Activated naive CD8-positive, alpha-beta T cell treated with anti-CD3 and anti-CD28 coated beads for 36 hours (primary cell): ENCODE measurements at regions not wholly inside any gene's neighbourhood (a gene's known extent, or its start where the extent isn't known, plus 50 kb on each side); places are given as distances from the start of the nearest gene placed in this dataset.
"Not testable (repeated sequence)": the region's sequence is repeated elsewhere in the genome, so short reads cannot be mapped to it uniquely, and the experiment has no call there.

ENCODE experiments used
- DNase-seq: peaks from one replicate; pipeline ENCODE4 v3.0.0; 2021
- H3K27ac Mint-ChIP-seq: one replicate; pipeline ENCODE4 v1.8.0; 2022; ENCODE audit warnings: mild to moderate bottlenecking, moderate library complexity, mixed read lengths
- H3K27me3 Mint-ChIP-seq: one replicate; pipeline ENCODE4 v1.8.0; 2022; ENCODE audit warnings: mild to moderate bottlenecking, mixed read lengths
- H3K36me3 Mint-ChIP-seq: one replicate; pipeline ENCODE4 v1.8.0; 2021; ENCODE audit warnings: mild to moderate bottlenecking, mixed read lengths
- H3K4me1 Mint-ChIP-seq: one replicate; pipeline ENCODE4 v1.8.0; 2021; ENCODE audit warnings: mixed read lengths
- H3K4me3 Mint-ChIP-seq: one replicate; pipeline ENCODE4 v1.8.0; 2022; ENCODE audit warnings: mild to moderate bottlenecking, moderate library complexity, mixed read lengths
- H3K9me3 Mint-ChIP-seq: one replicate; pipeline ENCODE4 v1.8.0; 2022; ENCODE audit warnings: mixed read lengths

DNA sequence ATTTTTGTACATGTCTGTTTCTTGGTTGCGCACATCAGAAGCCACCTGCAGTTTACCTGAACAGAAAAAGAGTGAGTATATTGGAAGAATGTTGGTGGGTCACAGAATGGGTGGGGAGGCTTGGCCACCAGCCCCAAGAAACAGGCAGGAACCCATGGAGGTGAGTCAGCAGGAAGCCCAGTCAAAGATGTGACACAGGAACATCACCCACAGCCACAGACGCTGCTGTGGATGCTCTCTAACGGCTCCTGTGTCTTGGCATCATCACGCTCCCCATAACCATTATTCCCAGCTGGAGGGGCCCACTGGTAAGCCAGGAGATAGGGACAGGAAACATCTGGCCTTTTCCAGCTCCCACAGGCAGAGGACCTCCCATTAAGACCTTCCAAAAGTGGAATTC lies 94.0 kb upstream of the WSB1 start:
- peaks cover 2% of the 10 kb centered on the region for H3K36me3 Mint-ChIP-seq
- no peak overlapping the region for H3K4me3 Mint-ChIP-seq
- no peak for DNase-seq
- H3K4me1 Mint-ChIP-seq, result no peaks in the 10 kb centered on the region
- H3K27ac Mint-ChIP-seq, result no peak overlapping the region
- H3K27me3 Mint-ChIP-seq, result peaks cover 4% of the 10 kb centered on the region
- peaks cover 1% of the 10 kb centered on the region for H3K9me3 Mint-ChIP-seq

DNA sequence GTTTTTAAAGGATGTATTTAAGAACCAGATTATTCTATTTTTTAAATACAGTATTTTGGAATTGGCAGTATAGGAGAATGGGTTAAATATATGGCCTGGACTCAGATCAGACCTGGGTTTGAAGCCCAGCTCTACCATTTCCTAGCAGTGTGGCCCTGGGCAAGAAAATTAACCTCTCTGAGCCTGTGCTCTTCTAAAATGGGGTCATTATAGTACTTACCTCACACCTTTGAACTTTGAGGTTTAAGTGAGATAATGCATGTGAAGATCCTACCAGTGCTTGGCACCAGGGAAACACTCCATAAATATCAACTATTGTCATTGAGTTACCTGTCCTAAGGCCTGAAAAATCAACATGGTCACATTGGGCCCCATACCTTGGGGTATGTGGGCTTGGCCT lies 93.4 kb upstream of the WSB1 start:
- Mint-ChIP-seq H3K4me1 (no peaks in the 10 kb centered on the region), H3K27ac (no peak overlapping the region), H3K9me3 (peaks cover 1% of the 10 kb centered on the region), H3K36me3 (peaks cover 2% of the 10 kb centered on the region), H3K4me3 (no peak overlapping the region), H3K27me3 (peaks cover 4% of the 10 kb centered on the region)
- no peak for DNase-seq

GRCh38 chr17:27203241-27203640 lies 90.7 kb upstream of the WSB1 start:
- no peaks in the 10 kb centered on the region for H3K9me3 Mint-ChIP-seq

GRCh38 chr17:27206447-27206846 lies 87.5 kb upstream of the WSB1 start:
- no peak for DNase-seq

More at GRCh38 chr17:27203241-27203640, 90.7 kb upstream of the WSB1 start:
- Mint-ChIP-seq H3K4me3 (no peak overlapping the region), H3K27ac (no peak overlapping the region), H3K4me1 (peaks cover 2% of the 10 kb centered on the region), H3K36me3 (no peaks in the 10 kb centered on the region), H3K27me3 (peaks cover 4% of the 10 kb centered on the region)
- no peak for DNase-seq

GRCh38 chr17:27207073-27207513 lies 86.8 kb upstream of the WSB1 start:
- Mint-ChIP-seq H3K27me3 (peaks cover 4% of the 10 kb centered on the region), H3K4me3 (no peak overlapping the region), H3K4me1 (peaks cover 2% of the 10 kb centered on the region), H3K27ac (no peak overlapping the region), H3K9me3 (no peaks in the 10 kb centered on the region), H3K36me3 (no peaks in the 10 kb centered on the region)
- DNase-seq, result no peak

More at GRCh38 chr17:27206447-27206846, 87.5 kb upstream of the WSB1 start:
- H3K36me3 Mint-ChIP-seq, result no peaks in the 10 kb centered on the region
- H3K27me3 Mint-ChIP-seq, result peaks cover 4% of the 10 kb centered on the region
- H3K27ac Mint-ChIP-seq, result no peak overlapping the region
- no peaks in the 10 kb centered on the region for H3K9me3 Mint-ChIP-seq
- H3K4me1 Mint-ChIP-seq, result peaks cover 2% of the 10 kb centered on the region
- no peak overlapping the region for H3K4me3 Mint-ChIP-seq

- H3K4me3 Mint-ChIP-seq, H3K4me1 Mint-ChIP-seq, DNase-seq, H3K36me3 Mint-ChIP-seq, H3K27ac Mint-ChIP-seq, H3K27me3 Mint-ChIP-seq, H3K9me3 Mint-ChIP-seq: not testable (repeated sequence)
Measured at GRCh38 chr17:27208370-27208769, 85.5 kb upstream of the WSB1 start.

DNA sequence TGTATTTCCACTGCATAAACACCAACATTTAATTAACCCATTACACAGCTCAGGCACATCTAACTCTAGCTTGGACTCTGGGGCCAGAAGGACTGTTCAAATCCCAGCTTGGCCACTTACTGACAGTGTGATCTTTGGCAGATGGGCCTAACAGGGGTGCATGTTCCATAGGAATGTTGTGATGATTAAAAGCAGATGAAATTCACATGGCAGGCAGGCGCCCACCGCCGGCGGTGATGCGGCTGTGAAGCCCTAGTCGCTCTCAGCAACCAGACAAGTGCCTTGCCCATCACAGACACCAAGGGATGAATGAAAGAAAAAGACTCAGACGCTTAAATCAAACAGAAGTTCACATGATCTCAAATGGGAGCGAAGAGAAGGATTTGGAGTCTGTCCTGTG lies 84.6 kb upstream of the WSB1 start:
- H3K36me3 Mint-ChIP-seq, result no peaks in the 10 kb centered on the region
- no peaks in the 10 kb centered on the region for H3K9me3 Mint-ChIP-seq
- peaks cover 2% of the 10 kb centered on the region for H3K4me1 Mint-ChIP-seq
- no peak overlapping the region for H3K4me3 Mint-ChIP-seq
- peaks cover under 1% of the 10 kb centered on the region for H3K27me3 Mint-ChIP-seq
- no peak for DNase-seq
- no peak overlapping the region for H3K27ac Mint-ChIP-seq

- H3K27me3 Mint-ChIP-seq, H3K9me3 Mint-ChIP-seq, H3K4me1 Mint-ChIP-seq, DNase-seq, H3K36me3 Mint-ChIP-seq, H3K4me3 Mint-ChIP-seq, H3K27ac Mint-ChIP-seq: not testable (repeated sequence)
Measured at GRCh38 chr17:27210809-27211208, 83.1 kb upstream of the WSB1 start.

DNA sequence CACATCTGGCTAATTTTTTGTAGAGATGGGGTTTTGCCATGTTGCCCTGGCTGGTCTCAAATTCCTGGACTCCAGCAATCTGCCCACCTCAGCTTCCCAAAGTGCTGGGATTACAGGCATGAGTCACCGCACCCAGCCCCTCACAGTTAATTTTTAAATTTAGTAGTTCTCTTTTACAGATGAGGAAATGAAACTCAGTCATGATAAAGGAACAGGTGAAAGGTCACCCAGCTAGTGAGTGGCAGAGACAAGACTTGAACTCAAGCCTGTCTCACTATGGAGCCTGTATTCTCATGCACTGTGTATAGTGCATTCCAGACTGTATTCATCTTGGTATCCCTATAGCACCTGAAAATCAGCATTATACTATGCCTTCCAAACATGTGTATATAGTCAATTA lies 77.1 kb upstream of the WSB1 start:
- no peaks in the 10 kb centered on the region for H3K27me3 Mint-ChIP-seq
- H3K4me3 Mint-ChIP-seq, result no peak overlapping the region
- H3K4me1 Mint-ChIP-seq, result no peaks in the 10 kb centered on the region
- DNase-seq, result no peak
- H3K9me3 Mint-ChIP-seq, result no peaks in the 10 kb centered on the region
- H3K36me3 Mint-ChIP-seq, result no peaks in the 10 kb centered on the region
- H3K27ac Mint-ChIP-seq, result no peak overlapping the region

GRCh38 chr17:27217631-27218030 lies 76.3 kb upstream of the WSB1 start:
- H3K36me3 Mint-ChIP-seq, result no peaks in the 10 kb centered on the region
- no peaks in the 10 kb centered on the region for H3K4me1 Mint-ChIP-seq
- H3K27ac Mint-ChIP-seq, result peak overlapping the region; percentile 69
- no peaks in the 10 kb centered on the region for H3K9me3 Mint-ChIP-seq
- no peaks in the 10 kb centered on the region for H3K27me3 Mint-ChIP-seq
- no peak overlapping the region for H3K4me3 Mint-ChIP-seq
- DNase-seq, result no peak

DNA sequence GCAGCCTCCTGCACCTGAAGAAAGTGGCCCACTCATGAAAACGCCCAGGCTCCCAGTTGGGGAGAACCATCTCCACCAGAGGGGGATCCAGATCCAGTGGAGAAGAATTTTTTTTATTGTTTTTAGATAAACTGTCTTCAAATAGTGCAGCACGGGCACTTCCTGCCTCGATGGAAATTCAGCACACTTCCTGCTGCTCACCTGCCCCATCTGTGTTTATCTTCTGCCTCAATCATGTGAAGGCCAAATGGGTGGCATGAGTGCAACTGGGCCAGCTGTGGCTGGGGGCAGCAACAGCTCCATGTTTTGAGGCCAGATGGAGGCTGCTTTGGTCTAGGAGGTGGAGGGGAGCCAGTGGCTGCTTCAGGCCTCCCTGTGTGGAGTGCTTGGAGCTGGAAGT lies 75.9 kb upstream of the WSB1 start:
- Mint-ChIP-seq H3K4me1 (no peaks in the 10 kb centered on the region), H3K27me3 (no peaks in the 10 kb centered on the region), H3K4me3 (no peak overlapping the region), H3K36me3 (no peaks in the 10 kb centered on the region), H3K27ac (peak overlapping the region; percentile 69), H3K9me3 (no peaks in the 10 kb centered on the region)
- DNase-seq, result no peak

DNA sequence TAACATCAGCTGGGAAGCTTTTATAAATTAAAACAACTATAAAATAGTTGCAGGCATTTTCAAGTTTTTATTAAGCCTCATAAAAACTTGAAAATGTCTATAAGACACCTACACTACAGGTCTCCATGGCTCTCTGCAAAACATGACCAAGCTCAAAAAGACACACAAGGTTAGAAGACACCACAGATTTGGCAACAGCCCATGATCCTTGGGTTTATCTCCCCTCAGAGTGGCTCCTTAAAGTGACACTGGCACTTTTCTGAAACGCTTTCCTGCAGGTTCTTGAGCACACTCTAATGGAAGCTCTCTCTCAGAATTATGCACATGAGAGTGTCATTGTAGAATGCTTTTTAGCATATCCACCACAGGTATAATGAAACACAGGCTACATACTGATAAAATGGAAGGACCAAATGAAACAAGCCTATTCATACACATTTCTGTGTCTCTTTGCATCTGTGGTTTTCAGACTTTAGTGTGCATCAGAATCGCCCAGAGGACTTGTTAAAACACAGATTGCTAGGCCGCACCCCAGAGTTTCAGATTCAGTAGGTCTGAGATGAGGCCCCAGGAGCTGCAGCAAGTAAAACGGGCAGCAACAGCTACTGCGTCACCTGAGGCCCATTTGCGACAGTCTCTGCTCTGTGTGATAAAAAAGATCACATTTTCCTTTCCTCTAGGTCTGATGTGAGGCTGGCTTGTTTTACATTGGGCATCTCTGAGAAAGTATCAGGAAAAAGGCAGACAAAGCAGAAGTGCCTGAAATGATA lies 75.0 kb upstream of the WSB1 start:
- Mint-ChIP-seq H3K27ac (no peak overlapping the region), H3K4me1 (no peaks in the 10 kb centered on the region), H3K36me3 (no peaks in the 10 kb centered on the region), H3K9me3 (no peaks in the 10 kb centered on the region), H3K4me3 (no peak overlapping the region), H3K27me3 (no peaks in the 10 kb centered on the region)
- no peak for DNase-seq

DNA sequence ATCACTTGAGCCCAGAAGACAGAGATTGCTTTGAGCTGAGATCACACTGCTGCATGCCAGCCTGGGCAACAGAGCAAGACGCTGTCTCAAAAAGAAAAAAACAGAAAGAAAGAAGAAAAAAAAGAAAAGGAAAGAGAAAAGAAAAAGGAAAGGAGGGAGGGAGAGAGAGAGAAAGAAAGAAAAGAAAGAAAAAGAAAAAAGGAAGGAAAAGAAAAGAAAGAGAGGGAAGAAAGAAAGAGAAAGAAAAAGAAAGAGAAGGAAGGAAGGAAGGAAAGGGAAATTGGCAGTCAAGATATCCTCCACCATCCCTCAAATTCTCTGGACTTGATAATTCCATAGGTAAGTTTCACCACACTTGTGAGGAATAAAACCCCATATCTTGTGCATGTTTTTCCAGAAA lies 71.4 kb upstream of the WSB1 start:
- no peaks in the 10 kb centered on the region for H3K9me3 Mint-ChIP-seq
- no peaks in the 10 kb centered on the region for H3K27me3 Mint-ChIP-seq
- no peak for DNase-seq
- H3K36me3 Mint-ChIP-seq, result no peaks in the 10 kb centered on the region
- H3K4me3 Mint-ChIP-seq, result no peak overlapping the region
- H3K4me1 Mint-ChIP-seq, result no peaks in the 10 kb centered on the region
- H3K27ac Mint-ChIP-seq, result no peak overlapping the region

- no peaks in the 10 kb centered on the region for H3K36me3 Mint-ChIP-seq
- H3K27me3 Mint-ChIP-seq, result no peaks in the 10 kb centered on the region
- H3K4me1 Mint-ChIP-seq, result no peaks in the 10 kb centered on the region
- no peak overlapping the region for H3K4me3 Mint-ChIP-seq
- H3K27ac Mint-ChIP-seq, result no peak overlapping the region
- H3K9me3 Mint-ChIP-seq, result no peaks in the 10 kb centered on the region
- DNase-seq, result no peak
Measured at GRCh38 chr17:27224526-27225315, 69.2 kb upstream of the WSB1 start.

GRCh38 chr17:27226611-27227230 lies 67.2 kb upstream of the WSB1 start:
- no peak for DNase-seq
- H3K27ac Mint-ChIP-seq, result no peak overlapping the region
- no peaks in the 10 kb centered on the region for H3K27me3 Mint-ChIP-seq
- H3K4me3 Mint-ChIP-seq, result no peak overlapping the region
- no peaks in the 10 kb centered on the region for H3K36me3 Mint-ChIP-seq
- no peaks in the 10 kb centered on the region for H3K4me1 Mint-ChIP-seq
- H3K9me3 Mint-ChIP-seq, result no peaks in the 10 kb centered on the region
